K562 (cell line): ENCODE measurements at regions not wholly inside any gene's neighbourhood (a gene's known extent, or its start where the extent isn't known, plus 50 kb on each side); places are given as distances from the start of the nearest gene placed in this dataset. TPM values are rescaled to one million over a fixed set of nuclear protein-coding genes. Genes with fewer than 3 reads are reported as not detected.

ENCODE experiments used
- ATAC-seq: fragments of 200-7000 bp; cut with Tn5 transposase; 3 replicates; pipeline ENCODE4 v1.9.1; 2020; ENCODE audit warnings: moderate library complexity
- BruUV-seq: library from RNA; stranded (reverse); fragments of 400-500 nt; replicated peaks from 2 replicates; lab custom pipeline; 2021; lab: Mats Ljungman, UMichigan
- CTCF ChIA-PET: fragments of 300-600 bp; formaldehyde crosslinking; extraction: SDS; loops from one replicate; lab custom pipeline; 2021; ENCODE audit warnings: low intra/inter-chr PET ratio; lab: Yijun Ruan, JAX
- POLR2A ChIA-PET: fragments of 300-600, 350-650 bp; sonication (Branson Sonifier 250); formaldehyde crosslinking; extraction: SDS; loops from one replicate; lab custom pipeline; 2021; ENCODE audit warnings: antibody characterized with exemption, inconsistent platforms; lab: Yijun Ruan, JAX
- DNase-seq, 4 experiments: peaks; one replicate each; pipeline versions ENCODE4 v3.0.0 to v3.0.0-alpha.2; 2011 to 2018; ENCODE audit warnings: low spot score in 3 of 4, mixed read lengths in 3 of 4; ENCODE audit errors: extremely low read depth in 1 of 4
- FAIRE-seq: peaks from 2 replicates; lab custom pipeline; 2011; peaks lifted over from hg19 to GRCh38; lab: Jason Lieb, UNC
- H2AFZ ChIP-seq: 2 replicates; pipeline ENCODE4 v1.6.0; 2011; ENCODE audit warnings: low read depth, low read length, control low read depth, inconsistent platforms
- H3K27ac ChIP-seq: fragments of 200-600 bp; 3 replicates; pipeline ENCODE4 v1.8.0; 2011; ENCODE audit warnings: low read depth, mild to moderate bottlenecking, control low read depth, inconsistent platforms, low read length, moderate library complexity, mixed read lengths; ENCODE audit errors: extremely low read depth
- H3K27me3 ChIP-seq, 2 experiments: fragments of 300-600 bp in 1 of 2; 2 replicates in 1 of 2; 3 replicates in 1 of 2; pipeline versions ENCODE4 v1.6.0 to v1.8.0; 2011; ENCODE audit warnings: inconsistent platforms in 2 of 2, low read length in 2 of 2, mild to moderate bottlenecking in 1 of 2, mixed read lengths in 1 of 2, moderate library complexity in 1 of 2; ENCODE audit not compliant: control insufficient read depth in 2 of 2, insufficient read depth in 2 of 2
- H3K36me3 ChIP-seq: fragments of 300-600 bp; 3 replicates; pipeline ENCODE4 v1.8.0; 2011; ENCODE audit warnings: mild to moderate bottlenecking, low read length, inconsistent platforms; ENCODE audit not compliant: control insufficient read depth, insufficient read depth
- H3K4me1 ChIP-seq, 2 experiments: fragments of 200-600 bp in 1 of 2; replicated peaks in 1 of 2; 2 replicates in 1 of 2; 3 replicates in 1 of 2; pipeline versions ENCODE4 v1.5.1 to v1.8.0; 2011; ENCODE audit warnings: inconsistent platforms in 2 of 2, low read length in 2 of 2, mild to moderate bottlenecking in 1 of 2, mixed read lengths in 1 of 2, moderate library complexity in 1 of 2; ENCODE audit not compliant: control insufficient read depth in 2 of 2, insufficient read depth in 2 of 2
- H3K4me2 ChIP-seq: 2 replicates; pipeline ENCODE4 v1.6.1; 2011; ENCODE audit warnings: low read length, control low read depth, inconsistent platforms, mixed read lengths; ENCODE audit not compliant: insufficient read depth
- H3K4me3 ChIP-seq: fragments of 200-600 bp; sonication (generic), shearing (Covaris generic); 2 replicates; pipeline ENCODE4 v1.5.1; 2016; ENCODE audit warnings: control low read depth, inconsistent platforms
- H3K79me2 ChIP-seq: fragments of 200-600 bp; 3 replicates; pipeline ENCODE4 v1.8.0; 2011; ENCODE audit warnings: low read length, inconsistent platforms; ENCODE audit not compliant: control insufficient read depth, insufficient read depth
- H3K9ac ChIP-seq, 2 experiments: 2 replicates each; pipeline versions ENCODE4 v1.6.0 to v1.6.1; 2011; ENCODE audit warnings: low read depth in 2 of 2, low read length in 2 of 2, control low read depth in 1 of 2, inconsistent platforms in 1 of 2, mild to moderate bottlenecking in 1 of 2, mixed read lengths in 1 of 2; ENCODE audit not compliant: insufficient read depth in 1 of 2
- H3K9me1 ChIP-seq: one replicate; pipeline ENCODE4 v1.6.0; 2011; ENCODE audit warnings: inconsistent platforms, mild to moderate bottlenecking, low read length, moderate library complexity; ENCODE audit not compliant: control insufficient read depth, insufficient read depth
- H3K9me3 ChIP-seq: replicated peaks from 2 replicates; pipeline ENCODE4 v1.5.1; 2011; ENCODE audit warnings: low read depth, low read length, inconsistent platforms; ENCODE audit not compliant: control insufficient read depth, insufficient read depth
- H4K20me1 ChIP-seq: replicated peaks from 2 replicates; pipeline ENCODE4 v1.6.1; 2011; ENCODE audit warnings: low read length, inconsistent platforms, mixed read lengths; ENCODE audit not compliant: control insufficient read depth, insufficient read depth
- ATF4 ChIP-seq: fragments of 450-650 bp; formaldehyde crosslinking; IDR thresholded peaks from 2 replicates; pipeline ENCODE4 v1.4.0; 2022; ENCODE audit warnings: mild to moderate bottlenecking, moderate library complexity
- JUN ChIP-seq, 2 experiments: sonication (generic) in 1 of 2; formaldehyde crosslinking in 1 of 2; IDR thresholded peaks; 2 replicates each; pipeline versions ENCODE4 v1.6.1 to v1.8.0; 2012 to 2022; ENCODE audit warnings: borderline replicate concordance in 2 of 2, mild to moderate bottlenecking in 2 of 2, improper control_type of control experiment in 1 of 2, low read depth in 1 of 2, low read length in 1 of 2, missing genetic modification reagents in 1 of 2
- KLF1 ChIP-seq: fragments of 450-650 bp; IDR thresholded peaks from 2 replicates; pipeline ENCODE4 v1.6.1; 2016; ENCODE audit warnings: missing genetic modification characterization, missing compliant biosample characterization
- MAFK ChIP-seq: IDR thresholded peaks from 2 replicates; pipeline ENCODE4 v1.6.1; 2011; ENCODE audit warnings: low read length, improper control_type of control experiment
- NR3C1 ChIP-seq: sonication (generic); formaldehyde crosslinking; IDR thresholded peaks from 2 replicates; pipeline ENCODE4 v1.8.1; 2022; ENCODE audit warnings: missing genetic modification reagents
- PCBP2 ChIP-seq: fragments of 200-400 bp; formaldehyde crosslinking; IDR thresholded peaks from 2 replicates; pipeline ENCODE4 v1.6.1; 2018; ENCODE audit warnings: low read length, low read depth, mild to moderate bottlenecking, moderate library complexity; ENCODE audit not compliant: poor library complexity, severe bottlenecking
- RCOR1 ChIP-seq, 2 experiments: IDR thresholded peaks; 2 replicates each; pipeline ENCODE4 v1.6.1; 2012; ENCODE audit warnings: low read depth in 2 of 2, low read length in 2 of 2, borderline replicate concordance in 1 of 2, improper control_type of control experiment in 1 of 2
- YY1 ChIP-seq, 3 experiments: IDR thresholded peaks; 2 replicates each; pipeline ENCODE4 v1.6.1; 2011; ENCODE audit warnings: low read length in 2 of 3, mild to moderate bottlenecking in 2 of 3, moderate library complexity in 2 of 3, borderline replicate concordance in 1 of 3, control low read depth in 1 of 3, low read depth in 1 of 3; ENCODE audit not compliant: insufficient read depth in 3 of 3, insufficient replicate concordance in 2 of 3, control insufficient read depth in 1 of 3, insufficient read length in 1 of 3; ENCODE audit errors: extremely low read depth in 1 of 3
- ZBTB7A ChIP-seq: IDR thresholded peaks from 2 replicates; pipeline ENCODE4 v1.6.1; 2011; ENCODE audit warnings: low read depth, mild to moderate bottlenecking, low read length, moderate library complexity, borderline replicate concordance; ENCODE audit not compliant: control insufficient read depth
- ZNF316 ChIP-seq: fragments of 450-650 bp; IDR thresholded peaks from 2 replicates; pipeline ENCODE4 v1.6.1; 2016
- ZNF324 ChIP-seq: fragments of 250-450 bp; sonication (Bioruptor Pico); IDR thresholded peaks from 2 replicates; pipeline ENCODE4 v1.4.0; 2020; ENCODE audit warnings: mild to moderate bottlenecking
- WGBS: fragments of 100-300 bp; shearing (Covaris generic); methylation state at CpG from one replicate; pipeline ENCODE4 v1.1.6; 2016; ENCODE audit warnings: low coverage, mixed read lengths; ENCODE audit not compliant: insufficient coverage; ENCODE audit errors: missing lambda C conversion rate; 5-methylcytosine and 5-hydroxymethylcytosine counted together
- in situ Hi-C: fragments of 300-500 bp; cut with MboI; formaldehyde crosslinking; loops from 4 replicates; pipeline ENCODE4 v1.15.0; 2018; ENCODE audit warnings: inconsistent platforms, mixed read lengths
- intact Hi-C: fragments of 100-400 bp; cut with micrococcal nuclease; formaldehyde crosslinking; loops from 2 replicates; pipeline ENCODE4 v1.14.2; 2022
- small RNA-seq: library from RNA; depleted of rRNA; stranded (forward); fragments of <200 nt; gene quantifications from one replicate; pipeline ENCODE3, GENCODE V24; 2014

DNA sequence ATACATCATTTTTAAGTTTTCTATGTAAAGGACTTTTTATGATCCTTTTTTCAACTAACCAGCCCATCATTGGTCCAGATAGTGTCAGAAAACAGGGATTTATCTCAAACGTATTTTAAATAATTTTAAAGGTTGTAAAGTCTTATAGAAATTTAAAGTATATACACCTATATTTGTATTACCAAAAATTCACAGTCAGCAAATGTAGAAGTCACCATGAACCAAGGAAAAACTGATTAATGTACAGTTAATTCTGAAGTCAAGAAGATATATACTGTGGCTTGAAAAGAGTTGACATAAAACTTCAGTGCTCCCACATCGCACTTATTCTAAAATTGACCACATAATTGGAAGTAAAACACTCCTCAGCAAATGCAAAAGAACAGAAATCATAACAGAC lies 52.4 kb upstream of the MAP2 start:
- no peaks in the 10 kb centered on the region for H4K20me1 ChIP-seq

More for the DNA sequence above, 52.4 kb upstream of the MAP2 start:
- no peaks in the 10 kb centered on the region for H3K79me2 ChIP-seq
- CTCF ChIA-PET = no interaction called here
- H2AFZ ChIP-seq = no peak overlapping the region
- TF ChIP-seq KLF1 (tag) (no peak), YY1 (IDR thresholded peaks at IDR 0.05; ENCODE audit: borderline replicate concordance in 1 of 3, control insufficient read depth in 1 of 3, extremely low read depth in 1 of 3, insufficient read depth in 3 of 3, insufficient read length in 1 of 3, insufficient replicate concordance in 2 of 3, low read depth in 1 of 3, low read length in 2 of 3) (no peak), ZNF316 (peak; percentile 16; the same call in 1 of the 2 replicates), JUN (IDR thresholded peaks at IDR 0.05; ENCODE audit: borderline replicate concordance, low read depth, low read length) (no peak), JUN (CRISPR knock-in tag; IDR thresholded peaks at IDR 0.05; ENCODE audit: borderline replicate concordance) (no peak), MAFK (0 out of 2 replicates have a peak, but pooled peaks have one; percentile 5), PCBP2 (no peak), ZBTB7A (no peak), ZNF324 (CRISPR knock-in tag) (no peak), NR3C1 (CRISPR knock-in tag) (no peak), RCOR1 (IDR thresholded peaks at IDR 0.05; ENCODE audit: borderline replicate concordance in 1 of 2, low read depth in 2 of 2, low read length in 2 of 2) (no peak), ATF4 (CRISPR knock-in tag) (no peak)
- TF ChIP-seq, all 486 proteins: peak for 2
- H3K27ac ChIP-seq = no peak overlapping the region
- no peak overlapping the region for H3K4me2 ChIP-seq
- DNase-seq (no peak), FAIRE-seq (no peak), ATAC-seq (no peak)
- H3K4me1 ChIP-seq = no peaks in the 10 kb centered on the region
- no peak overlapping the region for H3K4me3 ChIP-seq
- BruUV-seq = no TSS peak
- WGBS = 0% methylated on average over 2 of the region's 2 CpGs
- no peak overlapping the region for H3K9ac ChIP-seq
- no peaks in the 10 kb centered on the region for H3K36me3 ChIP-seq
- no peaks in the 10 kb centered on the region for H3K9me1 ChIP-seq
- in situ Hi-C loops = no loop called here
- POLR2A ChIA-PET = interaction anchor here (0.7 kb wide), 1 partner anchor 36 kb away, joined by 4 read pairs; no protein-coding TSS in a partner anchor
- H3K9me3 ChIP-seq = no peaks in the 10 kb centered on the region
- intact Hi-C loops = no loop called here
- no peaks in the 10 kb centered on the region for H3K27me3 ChIP-seq

Small RNA genes lying in the stretch of these regions (small RNA-seq; reads per million reads assigned to genes)
- gene RNA5SP117 = not detected
